ENCODE measurements at regions not wholly inside any gene's neighbourhood (a gene's known extent, or its start where the extent isn't known, plus 50 kb on each side); places are given as distances from the start of the nearest gene placed in this dataset.

DNA sequence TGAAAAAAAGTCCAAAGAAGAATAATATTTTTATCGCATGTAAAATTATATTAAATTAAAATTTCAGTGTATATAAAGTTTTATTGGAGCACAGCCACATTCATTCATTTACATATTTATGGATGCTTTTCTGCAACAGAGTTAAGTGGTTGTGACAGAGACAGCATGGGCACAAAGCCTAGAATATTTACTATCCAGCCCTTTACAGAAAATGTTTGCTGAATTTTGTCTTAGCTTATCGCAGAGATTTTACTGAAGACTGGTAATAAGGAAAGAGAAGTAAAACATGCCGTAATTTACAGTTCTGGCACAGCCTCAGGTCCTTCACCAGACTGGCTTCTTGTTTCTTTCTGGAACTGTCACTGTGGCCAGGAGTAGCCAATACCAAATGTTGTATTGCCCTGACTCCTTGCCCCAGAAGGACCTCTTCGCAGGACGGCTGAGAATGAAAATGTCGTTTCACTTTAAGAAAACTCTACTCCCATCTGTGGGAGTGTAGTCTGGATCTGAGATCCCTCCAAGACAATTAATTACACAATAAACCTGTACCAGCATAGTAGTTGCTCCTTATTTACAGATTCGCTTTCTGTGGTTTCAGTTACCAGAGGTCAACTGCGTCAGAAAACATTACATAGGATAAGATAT lies 94.9 kb upstream of the GOT2 start:
- TF ChIP-seq, protein P1, sequence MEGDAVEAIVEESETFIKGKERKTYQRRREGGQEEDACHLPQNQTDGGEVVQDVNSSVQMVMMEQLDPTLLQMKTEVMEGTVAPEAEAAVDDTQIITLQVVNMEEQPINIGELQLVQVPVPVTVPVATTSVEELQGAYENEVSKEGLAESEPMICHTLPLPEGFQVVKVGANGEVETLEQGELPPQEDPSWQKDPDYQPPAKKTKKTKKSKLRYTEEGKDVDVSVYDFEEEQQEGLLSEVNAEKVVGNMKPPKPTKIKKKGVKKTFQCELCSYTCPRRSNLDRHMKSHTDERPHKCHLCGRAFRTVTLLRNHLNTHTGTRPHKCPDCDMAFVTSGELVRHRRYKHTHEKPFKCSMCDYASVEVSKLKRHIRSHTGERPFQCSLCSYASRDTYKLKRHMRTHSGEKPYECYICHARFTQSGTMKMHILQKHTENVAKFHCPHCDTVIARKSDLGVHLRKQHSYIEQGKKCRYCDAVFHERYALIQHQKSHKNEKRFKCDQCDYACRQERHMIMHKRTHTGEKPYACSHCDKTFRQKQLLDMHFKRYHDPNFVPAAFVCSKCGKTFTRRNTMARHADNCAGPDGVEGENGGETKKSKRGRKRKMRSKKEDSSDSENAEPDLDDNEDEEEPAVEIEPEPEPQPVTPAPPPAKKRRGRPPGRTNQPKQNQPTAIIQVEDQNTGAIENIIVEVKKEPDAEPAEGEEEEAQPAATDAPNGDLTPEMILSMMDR (IDR thresholded peaks at IDR 0.05) = no peak
- no peak for TF ChIP-seq POLR2A (IDR thresholded peaks at IDR 0.05)

All from testis (tissue), 2 donors.